CD14-positive monocyte (primary cell): ENCODE measurements at regions not wholly inside any gene's neighbourhood (a gene's known extent, or its start where the extent isn't known, plus 50 kb on each side); places are given as distances from the start of the nearest gene placed in this dataset.
A peak's percentile ranks its signal among the peaks of the same experiment; 100 is the strongest.

Experiments used
- DNase-seq, 3 donors: peaks; one replicate each; pipeline ENCODE4 v3.0.0-alpha.2; 2011 to 2022
- H2AFZ ChIP-seq: 2 replicates; pipeline ENCODE4 v1.6.0; 2012; ENCODE audit warnings: mild to moderate bottlenecking, low read depth, low read length, inconsistent platforms; ENCODE audit not compliant: insufficient read depth, poor library complexity, severe bottlenecking
- H3K27ac ChIP-seq, 2 donors: 1 replicate in 1 of 2; 2 replicates in 1 of 2; pipeline ENCODE4 v1.5.1; 2012 to 2013; ENCODE audit warnings: low read length in 2 of 2, control low read depth in 1 of 2, inconsistent platforms in 1 of 2, low read depth in 1 of 2, mild to moderate bottlenecking in 1 of 2
- H3K27me3 ChIP-seq, 2 donors: one replicate each; pipeline versions ENCODE4 v1.6.0 to v1.6.1; 2011 to 2013; ENCODE audit warnings: low read length in 2 of 2; ENCODE audit not compliant: control insufficient read depth in 2 of 2, insufficient read depth in 2 of 2
- H3K36me3 ChIP-seq, 2 donors: replicated peaks in 1 of 2; 1 replicate in 1 of 2; 2 replicates in 1 of 2; pipeline versions ENCODE4 v1.5.1 to v1.6.1; 2012 to 2013; ENCODE audit warnings: low read length in 2 of 2, control low read depth in 1 of 2, inconsistent platforms in 1 of 2, mild to moderate bottlenecking in 1 of 2; ENCODE audit not compliant: insufficient read depth in 2 of 2, control insufficient read depth in 1 of 2
- H3K4me1 ChIP-seq, 2 donors: 1 replicate in 1 of 2; 2 replicates in 1 of 2; pipeline versions ENCODE4 v1.5.1 to v1.6.1; 2012 to 2013; ENCODE audit warnings: low read length in 2 of 2, control low read depth in 1 of 2, inconsistent platforms in 1 of 2, mild to moderate bottlenecking in 1 of 2, moderate library complexity in 1 of 2; ENCODE audit not compliant: insufficient read depth in 2 of 2, control insufficient read depth in 1 of 2
- H3K4me2 ChIP-seq: replicated peaks from 2 replicates; pipeline ENCODE3; 2012; ENCODE audit warnings: low read length, moderate library complexity, mild to moderate bottlenecking; ENCODE audit not compliant: poor library complexity, severe bottlenecking; ENCODE audit errors: extremely low read depth
- H3K4me3 ChIP-seq, 3 experiments: fragments of 200-600 bp in 1 of 3; sonication (generic) in 1 of 3; replicated peaks in 1 of 3; 1 replicate in 2 of 3; 2 replicates in 1 of 3; pipeline ENCODE4 v1.5.1; 2011 to 2013; ENCODE audit warnings: low read length in 3 of 3, mild to moderate bottlenecking in 3 of 3, control low read depth in 2 of 3, low read depth in 2 of 3, inconsistent platforms in 1 of 3, moderate library complexity in 1 of 3
- H3K79me2 ChIP-seq: 2 replicates; pipeline ENCODE4 v1.6.0; 2012; ENCODE audit warnings: mild to moderate bottlenecking, control low read depth, inconsistent platforms, low read length, moderate library complexity; ENCODE audit not compliant: insufficient read depth
- H3K9ac ChIP-seq: 2 replicates; pipeline ENCODE4 v1.6.0; 2017; ENCODE audit warnings: low read length, mild to moderate bottlenecking; ENCODE audit not compliant: insufficient read depth, poor library complexity, severe bottlenecking
- H3K9me3 ChIP-seq, 2 donors: replicated peaks in 1 of 2; 1 replicate in 1 of 2; 2 replicates in 1 of 2; pipeline versions ENCODE4 v1.5.1 to v1.6.1; 2012 to 2013; ENCODE audit warnings: low read length in 2 of 2, control low read depth in 1 of 2; ENCODE audit not compliant: control insufficient read depth in 1 of 2, insufficient read depth in 1 of 2
- H4K20me1 ChIP-seq: 2 replicates; pipeline ENCODE4 v1.6.0; 2012; ENCODE audit warnings: mild to moderate bottlenecking, low read length, control low read depth, moderate library complexity; ENCODE audit not compliant: insufficient read depth
- H3K27ac Mint-ChIP-seq, 7 donors: one replicate each; pipeline ENCODE4 v1.8.0; 2020; ENCODE audit warnings: mild to moderate bottlenecking in 7 of 7, mixed read lengths in 7 of 7, moderate library complexity in 6 of 7, inconsistent platforms in 2 of 7
- H3K27me3 Mint-ChIP-seq, 3 donors: one replicate each; pipeline ENCODE4 v1.8.0; 2021 to 2022; ENCODE audit warnings: low read depth in 3 of 3, mild to moderate bottlenecking in 3 of 3, mixed read lengths in 3 of 3, moderate library complexity in 3 of 3, inconsistent platforms in 1 of 3
- H3K36me3 Mint-ChIP-seq, 2 donors: one replicate each; pipeline ENCODE4 v1.8.0; 2020; ENCODE audit warnings: mixed read lengths in 2 of 2, inconsistent platforms in 1 of 2, mild to moderate bottlenecking in 1 of 2
- H3K4me1 Mint-ChIP-seq: one replicate; pipeline ENCODE4 v1.8.0; 2020; ENCODE audit warnings: mild to moderate bottlenecking, mixed read lengths
- H3K4me3 Mint-ChIP-seq, 2 donors: one replicate each; pipeline ENCODE4 v1.8.0; 2020; ENCODE audit warnings: mild to moderate bottlenecking in 2 of 2, mixed read lengths in 2 of 2, moderate library complexity in 1 of 2
- H3K9me3 Mint-ChIP-seq, 7 donors: one replicate each; pipeline ENCODE4 v1.8.0; 2020 to 2022; ENCODE audit warnings: mixed read lengths in 7 of 7, mild to moderate bottlenecking in 6 of 7, moderate library complexity in 6 of 7, inconsistent platforms in 2 of 7
- WGBS: methylation state at CpG from one replicate; pipeline ENCODE4 v1.1.5; 2013; ENCODE audit warnings: missing lambda C conversion rate; ENCODE audit not compliant: insufficient coverage; 5-methylcytosine and 5-hydroxymethylcytosine counted together
- intact Hi-C, 2 donors: fragments of 100-400 bp; cut with micrococcal nuclease; formaldehyde crosslinking; loops; one replicate each; pipeline versions ENCODE4 v1.15.0 to v1.15.1; 2023
- TF ChIP-seq, protein P1 (sequence below): fragments of 200-600 bp; IDR thresholded peaks from one replicate; pipeline ENCODE4 v1.8.0; 2022; ENCODE audit warnings: antibody characterized with exemption, mild to moderate bottlenecking

DNA sequence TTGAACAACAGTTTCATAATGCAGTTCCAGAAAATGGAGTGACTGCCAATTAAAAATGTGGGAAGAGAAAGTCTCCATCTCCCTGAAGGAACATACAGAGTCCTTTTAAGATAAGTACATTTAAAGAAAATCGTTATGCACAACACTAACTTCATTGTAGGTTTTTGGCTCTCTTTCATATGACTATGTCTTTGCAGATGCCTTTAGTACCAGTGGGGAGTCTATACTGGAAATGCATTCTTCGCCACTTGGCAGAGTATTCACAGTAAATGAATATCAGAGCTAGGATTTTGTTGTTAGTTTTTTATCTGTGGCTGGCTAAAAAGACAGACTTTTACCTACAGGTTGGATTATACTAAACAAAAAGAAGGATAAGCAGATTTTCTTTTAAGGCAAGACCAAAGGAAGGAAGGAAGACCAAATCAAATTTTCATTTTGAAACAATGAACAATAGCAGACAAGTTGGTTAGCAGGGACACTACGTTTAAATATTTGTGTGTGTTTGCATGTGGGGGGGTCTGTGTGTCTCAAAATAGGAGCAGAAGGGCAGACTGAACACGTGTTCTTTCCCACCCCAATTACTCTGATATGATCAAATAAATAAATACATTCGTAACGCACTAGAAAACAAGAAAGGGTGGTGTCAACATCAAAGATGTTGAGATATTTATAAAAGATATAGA, 124.5 kb downstream of the BTG1 start:
- Mint-ChIP-seq H3K27ac (no peak overlapping the region), H3K4me3 (no peak overlapping the region), H3K36me3 (peaks cover 0 to 2% of the 10 kb centered on the region in 2 donors), H3K9me3 (peaks cover 0 to 4% (median 2%) of the 10 kb centered on the region in 7 donors), H3K27me3 (peaks cover 0 to 1% (median 1%) of the 10 kb centered on the region in 3 donors), H3K4me1 (peaks cover 8% of the 10 kb centered on the region)
- Histone ChIP-seq H3K4me2 (no peak overlapping the region), H4K20me1 (no peaks in the 10 kb centered on the region), H3K27ac (no peak overlapping the region), H3K27me3 (no peaks in the 10 kb centered on the region), H3K4me1 (no peaks in the 10 kb centered on the region), H3K36me3 (no peaks in the 10 kb centered on the region), H2AFZ (no peak overlapping the region), H3K79me2 (no peaks in the 10 kb centered on the region), H3K9ac (no peak overlapping the region), H3K9me3 (no peaks in the 10 kb centered on the region), H3K4me3 (no peak overlapping the region)
- WGBS: no CpG with 5 or more reads among the region's 6 CpGs
- no peak for DNase-seq
- TF ChIP-seq, protein P1, sequence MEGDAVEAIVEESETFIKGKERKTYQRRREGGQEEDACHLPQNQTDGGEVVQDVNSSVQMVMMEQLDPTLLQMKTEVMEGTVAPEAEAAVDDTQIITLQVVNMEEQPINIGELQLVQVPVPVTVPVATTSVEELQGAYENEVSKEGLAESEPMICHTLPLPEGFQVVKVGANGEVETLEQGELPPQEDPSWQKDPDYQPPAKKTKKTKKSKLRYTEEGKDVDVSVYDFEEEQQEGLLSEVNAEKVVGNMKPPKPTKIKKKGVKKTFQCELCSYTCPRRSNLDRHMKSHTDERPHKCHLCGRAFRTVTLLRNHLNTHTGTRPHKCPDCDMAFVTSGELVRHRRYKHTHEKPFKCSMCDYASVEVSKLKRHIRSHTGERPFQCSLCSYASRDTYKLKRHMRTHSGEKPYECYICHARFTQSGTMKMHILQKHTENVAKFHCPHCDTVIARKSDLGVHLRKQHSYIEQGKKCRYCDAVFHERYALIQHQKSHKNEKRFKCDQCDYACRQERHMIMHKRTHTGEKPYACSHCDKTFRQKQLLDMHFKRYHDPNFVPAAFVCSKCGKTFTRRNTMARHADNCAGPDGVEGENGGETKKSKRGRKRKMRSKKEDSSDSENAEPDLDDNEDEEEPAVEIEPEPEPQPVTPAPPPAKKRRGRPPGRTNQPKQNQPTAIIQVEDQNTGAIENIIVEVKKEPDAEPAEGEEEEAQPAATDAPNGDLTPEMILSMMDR: no peak
- intact Hi-C loops: no loop called here

GRCh38 chr12:92019491-92020277, 126.0 kb downstream of the BTG1 start:
- no peaks in the 10 kb centered on the region for H3K79me2 ChIP-seq
- no peak overlapping the region for H2AFZ ChIP-seq
- H3K27ac ChIP-seq: no peak overlapping the region
- Mint-ChIP-seq H3K27me3 (peaks cover 0 to 1% (median 0%) of the 10 kb centered on the region in 3 donors), H3K9me3 (peaks cover 0 to 5% (median 3%) of the 10 kb centered on the region in 7 donors), H3K4me1 (peaks cover 8% of the 10 kb centered on the region), H3K36me3 (peaks cover 0 to 2% of the 10 kb centered on the region in 2 donors), H3K4me3 (no peak overlapping the region), H3K27ac (peak overlapping the region in 1 of 7 donors; percentile 73)
- intact Hi-C loops: no loop called here
- TF ChIP-seq, protein P1: no peak
- H3K36me3 ChIP-seq: no peaks in the 10 kb centered on the region
- no peak overlapping the region for H3K4me3 ChIP-seq
- no CpG with 5 or more reads among the region's 3 CpGs for WGBS
- H3K4me2 ChIP-seq: no peak overlapping the region
- no peaks in the 10 kb centered on the region for H3K4me1 ChIP-seq
- no peaks in the 10 kb centered on the region for H4K20me1 ChIP-seq
- H3K27me3 ChIP-seq: no peaks in the 10 kb centered on the region
- H3K9me3 ChIP-seq: no peaks in the 10 kb centered on the region
- no peak overlapping the region for H3K9ac ChIP-seq
- no peak for DNase-seq
